ENCODE measurements at regions not wholly inside any gene's neighbourhood (a gene's known extent, or its start where the extent isn't known, plus 50 kb on each side); places are given as distances from the start of the nearest gene placed in this dataset.
"Not testable (repeated sequence)": the region's sequence is repeated elsewhere in the genome, so short reads cannot be mapped to it uniquely, and the experiment has no call there.

DNA sequence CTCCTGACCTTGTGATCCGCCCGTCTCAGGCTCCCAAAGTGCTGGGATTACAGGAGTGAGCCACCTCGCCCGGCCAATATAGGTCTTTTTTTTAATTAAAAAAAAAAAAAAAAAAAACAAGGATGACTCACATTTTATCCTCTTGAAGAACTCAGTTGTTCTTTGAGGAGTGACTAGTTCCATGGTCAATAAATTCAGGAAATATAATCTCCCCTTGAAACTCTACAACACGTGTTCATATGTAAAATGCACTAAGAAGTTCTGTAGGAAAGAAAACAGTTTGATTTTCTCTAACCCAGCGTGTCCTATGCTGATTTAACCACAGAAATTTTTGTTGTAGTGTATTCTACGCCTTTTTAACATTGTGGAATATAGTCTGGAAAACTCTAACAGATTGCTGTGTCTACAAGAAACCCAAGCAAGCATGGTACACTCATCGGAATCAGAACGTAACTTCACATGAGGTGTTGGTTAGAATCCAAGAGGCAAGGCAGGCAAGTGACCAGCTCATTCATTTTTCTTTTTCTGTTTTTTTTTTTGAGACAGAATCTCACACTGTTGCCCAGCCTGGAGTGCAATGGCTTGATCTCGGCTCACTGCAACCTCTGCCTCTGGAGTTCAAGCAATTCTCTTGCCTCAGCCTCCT lies 79.0 kb upstream of the ZNF217 start:
- DNase-seq = no peak

DNA sequence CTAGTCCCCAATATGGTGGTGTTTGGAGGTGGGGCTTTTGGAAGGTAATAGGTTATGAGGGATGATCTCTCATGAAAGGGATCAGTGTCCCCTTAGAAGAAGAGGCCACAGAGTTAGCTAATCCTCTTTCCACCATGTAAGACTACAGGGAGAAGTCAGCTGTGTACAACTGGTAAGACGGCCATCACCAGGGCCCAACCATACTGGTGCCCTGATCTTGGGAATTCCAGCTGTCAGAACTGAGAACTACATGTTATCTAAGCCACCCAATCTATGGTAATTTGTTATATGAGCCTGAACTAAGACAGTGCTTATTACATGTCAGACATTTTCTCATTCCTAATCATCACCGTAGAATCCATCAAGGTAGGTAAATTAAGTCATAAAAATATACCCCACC lies 77.7 kb upstream of the ZNF217 start:
- DNase-seq = no peak

DNA sequence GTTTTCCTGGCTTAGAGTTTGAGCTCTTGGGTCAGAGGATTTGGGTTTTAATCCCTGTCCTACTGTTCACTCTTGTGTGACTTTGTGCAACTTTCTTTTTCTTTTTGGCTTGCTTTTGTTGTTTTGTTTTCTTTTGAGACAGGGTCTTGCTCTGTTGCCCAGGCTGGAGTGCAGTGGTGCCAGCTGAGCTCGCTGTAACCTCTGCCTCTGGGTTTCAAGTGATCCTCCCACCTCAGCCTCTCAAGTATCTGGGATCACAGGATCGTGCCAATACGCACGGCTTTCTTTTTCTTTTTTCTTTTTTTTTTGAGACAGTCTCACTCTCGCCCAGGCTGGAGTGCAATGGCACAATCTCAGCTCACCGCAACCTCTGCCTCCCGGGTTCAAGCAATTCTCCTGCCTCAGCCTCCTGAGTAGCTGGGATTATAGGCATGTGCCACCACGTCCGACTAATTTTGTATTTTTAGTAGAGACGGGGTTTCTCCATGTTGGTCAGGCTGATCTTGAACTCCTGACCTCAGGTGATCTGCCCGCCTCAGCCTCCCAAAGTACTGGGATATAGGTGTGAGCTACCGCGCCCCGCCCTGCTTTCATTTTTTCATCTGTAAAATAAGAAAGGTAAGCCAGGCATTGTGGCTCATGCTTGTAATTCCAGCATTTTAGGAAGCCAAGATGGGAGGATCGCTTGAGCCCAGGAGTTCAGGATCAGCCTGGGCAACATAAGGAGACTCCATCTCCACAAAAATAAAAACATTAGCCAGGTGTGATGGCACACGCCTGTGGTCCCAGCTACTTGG lies 76.1 kb upstream of the ZNF217 start:
- not testable (repeated sequence) for DNase-seq

DNA sequence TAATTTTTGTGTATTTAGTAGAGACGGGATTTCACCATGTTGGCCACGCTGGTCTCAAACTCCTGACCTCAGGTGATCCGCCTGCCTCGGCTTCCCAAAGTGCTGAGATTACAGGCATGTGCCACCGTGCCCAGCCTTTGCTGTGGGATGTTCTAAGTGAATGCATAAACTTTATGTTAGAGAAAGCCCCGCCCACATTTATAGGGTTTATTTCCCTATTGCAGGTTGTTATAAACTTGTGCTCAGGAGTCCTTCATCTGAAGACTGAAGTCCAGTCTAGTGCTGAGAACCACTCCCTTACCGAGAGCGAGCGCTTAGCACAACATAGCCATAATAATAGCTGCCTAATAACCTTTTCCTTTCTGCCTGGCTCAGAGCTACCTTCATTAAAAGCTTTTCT lies 75.4 kb upstream of the ZNF217 start:
- no peak for DNase-seq

DNA sequence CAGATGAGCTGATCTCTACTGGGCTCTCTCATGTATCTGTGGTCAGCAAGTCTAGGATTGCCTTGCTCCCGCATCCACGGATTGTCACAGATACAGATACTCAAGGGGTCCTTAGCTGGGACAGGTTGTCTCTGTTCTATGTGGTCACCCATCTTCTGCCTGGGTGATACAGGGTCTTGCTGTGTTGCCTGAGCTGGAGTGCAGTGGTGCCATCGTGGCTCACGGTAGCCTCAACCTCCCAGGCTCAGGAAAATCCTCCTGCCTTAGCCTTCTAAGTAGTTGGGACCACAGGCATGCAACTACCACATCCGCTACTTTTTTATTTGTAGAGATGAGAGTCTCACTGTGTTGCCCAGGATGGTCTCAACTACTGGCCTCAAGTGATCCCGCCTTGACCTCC lies 72.5 kb upstream of the ZNF217 start:
- no peak for DNase-seq

DNA sequence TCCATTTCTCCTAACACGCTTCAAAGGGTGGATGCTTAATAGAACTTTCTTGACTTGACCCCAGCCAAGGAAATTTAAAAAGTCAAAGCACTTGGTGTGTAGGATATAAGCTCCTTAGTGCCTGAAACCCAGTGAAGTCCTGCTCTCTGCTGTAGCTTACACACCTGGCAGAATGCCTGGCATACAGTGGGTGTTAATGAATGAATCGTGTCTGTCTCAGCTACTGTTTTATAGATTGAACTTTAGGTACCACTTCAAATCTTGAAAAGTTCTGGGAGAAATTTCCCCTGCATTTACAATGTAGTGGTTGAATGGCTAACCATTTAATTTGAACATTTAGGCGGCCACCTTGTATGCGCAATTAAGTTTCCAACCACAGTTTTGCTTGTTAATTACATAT lies 70.5 kb upstream of the ZNF217 start:
- no peak for DNase-seq

DNA sequence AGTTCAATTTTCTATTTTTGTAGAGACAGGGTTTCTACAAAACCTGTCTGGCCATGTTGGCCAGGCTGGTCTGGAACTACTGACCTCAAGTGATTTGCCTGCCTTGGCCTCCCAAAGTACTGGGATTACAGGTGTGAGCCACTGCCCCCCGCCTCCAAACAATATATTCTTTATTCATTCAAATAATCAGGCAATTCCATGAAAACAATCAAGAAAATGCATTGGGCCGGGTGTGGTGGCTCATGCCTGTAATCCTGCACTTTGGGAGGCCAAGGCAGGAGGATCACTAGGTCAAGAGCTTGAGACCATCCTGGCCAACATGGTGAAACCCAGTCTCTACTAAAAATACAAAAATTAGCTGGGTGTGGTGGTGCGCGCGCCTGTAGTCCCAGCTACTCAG lies 69.9 kb upstream of the ZNF217 start:
- not testable (repeated sequence) for DNase-seq

DNA sequence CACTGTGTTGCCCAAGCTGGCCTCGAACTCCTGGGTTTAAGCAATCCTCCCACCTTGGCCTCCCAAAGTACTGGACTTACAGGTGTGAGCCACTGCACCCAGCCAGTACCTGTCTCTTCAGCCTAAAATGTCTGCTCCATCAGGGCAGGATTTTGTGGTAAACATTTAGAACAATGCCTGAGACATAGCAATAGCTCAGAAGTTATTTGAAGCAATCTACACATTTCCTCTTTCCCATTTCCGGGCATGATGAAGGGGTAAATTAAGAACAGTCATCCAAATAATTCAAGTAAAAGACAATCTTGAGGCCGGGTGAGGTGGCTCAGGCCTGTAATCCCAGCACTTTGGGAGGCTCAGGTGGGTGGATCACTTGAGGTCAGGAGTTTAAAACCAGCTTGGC lies 69.0 kb upstream of the ZNF217 start:
- no peak for DNase-seq

DNA sequence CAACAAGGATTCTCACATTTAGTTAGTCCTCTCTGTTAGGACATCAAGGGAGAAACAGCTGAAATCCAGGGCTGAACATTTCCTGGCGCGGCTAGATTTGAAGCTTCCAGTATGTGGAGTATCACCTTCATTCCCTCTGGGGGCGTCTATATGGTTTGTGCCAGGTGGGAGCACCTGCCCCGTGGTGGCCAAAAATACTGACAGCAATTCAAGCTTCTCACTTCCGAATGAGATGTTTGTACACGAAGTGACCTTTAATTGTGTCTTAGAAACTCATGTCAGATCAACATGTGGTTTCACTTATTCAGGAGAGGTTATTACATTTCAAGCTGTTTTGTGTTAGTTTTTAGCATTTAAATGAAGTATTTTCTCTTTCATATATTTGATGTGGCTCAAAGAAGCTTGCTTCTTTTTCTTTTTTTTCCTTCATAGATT lies 67.3 kb upstream of the ZNF217 start:
- DNase-seq = no peak

DNA sequence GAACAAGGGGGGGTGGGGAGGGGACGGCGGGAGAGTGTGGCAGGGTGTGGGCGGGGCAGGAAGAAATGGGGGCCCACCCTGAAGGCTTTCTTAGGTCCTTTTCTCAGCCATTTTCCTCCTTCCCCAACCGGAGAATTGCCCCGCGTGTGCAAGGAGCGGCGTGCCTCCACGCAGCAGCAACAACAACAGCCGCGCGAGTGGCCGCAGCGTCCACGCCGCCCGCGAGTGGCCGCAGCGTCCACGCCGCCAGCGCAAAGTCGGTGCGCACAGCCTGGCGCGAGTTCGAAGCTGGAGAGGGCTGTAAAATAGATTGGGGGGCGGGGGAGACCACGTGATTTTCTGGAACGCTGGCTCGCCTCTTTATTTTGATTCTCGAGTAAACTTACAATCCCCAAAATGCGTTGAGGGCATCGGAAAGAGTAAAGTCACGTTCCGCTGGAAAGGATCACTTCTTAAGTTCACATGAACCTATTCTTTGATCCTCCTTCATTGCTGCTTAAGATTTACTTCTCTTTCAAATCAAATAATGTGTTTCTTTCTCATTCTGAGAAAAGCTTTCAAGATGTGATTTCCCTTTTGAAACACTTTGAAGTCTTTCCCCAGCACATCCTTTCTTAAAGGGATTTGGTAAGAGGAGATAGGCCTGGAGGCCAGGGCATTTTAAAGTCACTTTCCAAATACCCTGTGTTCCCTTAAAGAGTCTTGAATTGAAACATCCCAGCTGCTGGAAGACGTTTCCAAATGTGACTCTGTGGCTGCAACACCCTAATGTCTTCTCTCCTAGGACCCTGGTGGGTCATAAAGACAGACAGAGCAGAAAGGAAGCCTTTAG lies 66.7 kb upstream of the ZNF217 start:
- peak in 14 of 56 donors; percentile 5 to 48 (median 10) for DNase-seq

DNA sequence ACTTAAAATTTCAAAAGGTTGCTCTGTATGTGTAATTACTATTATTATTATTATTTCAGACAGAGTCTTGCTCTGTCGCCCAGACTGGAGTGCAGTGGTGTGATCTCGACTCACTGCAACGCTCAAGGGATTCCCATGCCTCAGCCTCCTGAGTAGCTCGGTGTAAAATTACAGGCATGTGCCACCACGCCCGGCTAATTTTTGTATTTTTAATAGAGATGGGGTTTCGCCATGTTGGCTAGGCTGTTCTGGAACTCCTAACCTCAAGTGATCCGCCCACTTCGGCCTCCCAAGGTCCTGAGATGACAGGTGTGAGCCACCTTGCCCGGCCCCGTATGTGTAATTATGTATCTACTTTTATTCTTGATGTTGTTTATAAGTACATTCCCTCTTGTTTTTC lies 65.3 kb upstream of the ZNF217 start:
- no peak for DNase-seq

DNA sequence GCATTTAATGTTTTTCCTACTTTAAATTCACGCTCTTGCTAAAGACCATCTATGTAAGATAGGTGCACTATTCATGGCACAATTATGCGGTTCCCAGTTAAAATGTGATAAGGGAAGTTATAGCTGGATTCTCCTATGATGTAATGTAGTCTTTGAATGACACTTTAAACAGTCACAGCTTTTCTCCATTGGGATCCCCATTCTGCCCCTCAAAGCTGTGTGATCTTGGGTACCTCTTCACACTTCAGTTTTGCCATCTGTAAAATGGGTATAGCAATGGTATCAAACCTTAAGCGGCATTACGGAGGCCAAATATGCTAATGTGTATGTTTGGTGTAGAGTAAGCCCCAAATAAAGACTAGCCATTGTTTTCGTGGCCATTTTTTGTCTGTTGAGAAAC lies 64.7 kb upstream of the ZNF217 start:
- no peak for DNase-seq

DNA sequence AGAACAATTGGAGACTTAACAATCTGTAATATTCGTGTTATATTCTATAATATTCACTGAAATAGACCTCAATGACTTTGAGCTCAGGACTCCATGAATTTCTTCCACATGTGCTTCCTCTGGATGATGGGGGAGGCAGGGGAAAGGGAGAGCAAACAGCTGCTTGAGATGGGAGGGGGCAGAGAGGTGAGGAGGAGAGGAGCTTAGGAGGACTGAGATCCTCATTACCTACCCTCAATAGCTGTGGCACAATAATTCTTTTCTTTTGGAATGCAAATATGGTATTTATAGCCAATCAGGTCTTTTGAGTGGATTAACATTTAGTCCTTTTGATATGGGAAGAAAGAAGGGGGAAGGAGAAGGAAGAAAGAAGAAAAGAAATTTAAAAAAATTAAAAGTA lies 64.1 kb upstream of the ZNF217 start:
- no peak for DNase-seq

DNA sequence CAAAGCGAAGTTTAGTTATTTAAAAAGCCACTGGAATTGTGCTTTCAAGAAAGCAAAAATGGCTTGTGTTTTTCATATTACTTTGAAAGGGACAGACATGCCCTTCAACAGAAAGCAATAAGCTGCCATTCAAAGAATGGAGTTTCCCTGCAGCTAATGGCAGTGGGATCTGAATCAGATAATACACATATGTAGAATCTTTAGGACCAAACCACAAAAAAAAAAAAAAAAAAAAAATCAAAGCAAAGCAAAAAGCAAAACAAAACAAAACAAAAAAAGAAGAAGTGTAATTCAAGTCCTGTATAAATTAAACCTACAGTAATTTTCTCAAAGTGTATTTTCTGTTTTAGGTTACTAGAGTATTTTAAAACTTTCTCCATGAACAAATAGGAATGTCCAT lies 63.6 kb upstream of the ZNF217 start:
- DNase-seq = no peak

DNA sequence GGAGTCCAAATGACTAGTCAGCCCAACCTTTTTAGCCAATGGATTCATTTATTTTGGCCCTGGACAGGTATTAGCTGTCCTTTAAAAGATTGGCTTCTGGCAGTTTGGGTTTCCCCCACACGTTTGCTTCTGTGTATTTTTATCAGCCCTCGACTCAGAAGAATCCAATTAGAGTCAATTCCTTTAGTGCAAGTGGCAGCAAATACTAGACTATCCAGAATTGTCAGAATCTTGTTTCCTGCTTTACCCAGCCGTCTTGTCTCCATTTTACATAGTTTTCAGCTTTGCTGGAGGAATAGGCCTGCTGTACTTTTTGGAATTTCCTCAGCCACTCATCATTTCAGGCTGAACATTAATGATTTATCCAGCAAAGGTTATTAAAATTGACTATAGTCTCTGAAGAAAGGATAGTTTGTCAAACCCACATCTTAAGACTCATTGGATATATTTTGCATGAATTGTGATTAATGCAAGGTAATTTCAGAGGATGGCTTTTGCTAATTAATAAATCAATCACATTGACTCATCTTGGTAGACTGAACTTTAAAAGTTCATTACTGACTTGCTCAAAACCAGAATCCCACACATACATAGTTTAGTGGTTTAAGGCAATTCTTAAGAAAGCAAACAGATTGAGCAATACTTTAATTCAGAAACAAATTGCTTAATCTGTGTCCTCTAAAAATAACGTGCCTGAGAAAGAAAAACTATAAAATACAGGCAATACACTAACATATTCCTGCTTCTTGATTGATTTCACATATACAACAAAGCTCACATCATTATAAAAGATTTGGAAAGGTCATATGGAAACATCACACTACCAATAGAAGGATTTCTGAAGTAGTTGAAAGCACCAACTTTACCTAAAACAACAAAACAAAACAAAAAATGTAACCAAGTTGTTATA lies 62.9 kb upstream of the ZNF217 start:
- DNase-seq = no peak

DNA sequence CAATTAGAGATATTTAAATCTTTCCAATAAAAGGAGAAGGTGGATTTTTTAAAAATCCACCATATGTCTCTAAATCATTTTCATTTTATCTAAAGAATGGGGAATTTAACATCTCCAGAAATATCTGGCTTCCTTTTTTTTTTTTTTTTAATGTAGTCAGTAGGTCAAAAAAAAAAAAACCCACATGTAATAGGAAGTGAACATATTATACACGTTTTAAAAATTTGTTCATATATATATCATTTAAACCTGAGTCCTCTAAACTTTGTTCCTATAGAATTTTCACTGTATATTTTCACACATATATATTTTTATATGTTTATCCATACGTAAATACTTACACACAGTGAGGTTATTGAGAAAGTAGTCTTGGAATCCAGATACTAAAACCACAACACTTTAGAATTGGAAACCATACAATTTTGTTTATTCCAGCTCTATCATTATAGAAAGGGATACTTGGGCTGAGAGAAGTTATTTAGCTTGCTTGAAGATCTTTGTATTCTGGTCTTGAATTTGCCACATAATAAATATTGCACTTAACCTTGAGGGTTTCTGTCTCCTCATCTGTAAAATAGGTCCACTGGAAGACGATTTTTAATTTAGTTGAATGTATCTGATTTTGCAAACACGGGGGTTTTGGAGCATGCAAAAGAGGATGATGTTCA lies 62.1 kb upstream of the ZNF217 start:
- DNase-seq = no peak

DNA sequence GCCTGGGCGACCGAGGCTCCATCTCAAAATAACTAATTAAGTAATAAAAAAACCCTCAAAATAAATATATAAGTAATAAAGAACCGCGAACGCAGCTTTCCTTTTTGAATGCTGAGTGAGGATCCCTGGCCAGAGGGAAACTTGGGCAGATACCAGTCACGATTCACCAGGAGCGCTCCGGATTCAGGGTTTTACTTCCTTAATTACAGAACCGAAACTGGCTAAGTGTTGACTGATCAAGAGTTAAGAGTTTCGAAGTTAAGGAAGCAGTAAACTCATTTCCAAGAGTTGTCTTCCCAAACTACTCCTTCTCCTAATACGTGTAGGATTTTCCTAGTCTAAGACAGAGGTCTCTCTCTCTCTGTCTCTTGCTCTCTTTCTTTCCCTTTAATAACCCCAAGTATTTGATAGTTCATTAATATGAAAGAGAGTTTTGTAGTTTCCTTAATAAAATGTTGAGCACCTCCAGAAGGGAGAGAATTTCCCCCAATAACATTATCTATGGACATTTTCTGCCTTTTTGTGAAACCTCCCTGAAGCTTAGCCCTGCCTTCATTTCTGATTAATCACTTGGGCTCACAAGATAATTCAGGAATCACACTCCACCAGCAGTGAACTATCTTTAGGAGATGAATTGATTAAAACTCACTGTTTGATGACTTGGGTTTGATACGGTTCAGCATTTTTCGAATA lies 61.4 kb upstream of the ZNF217 start:
- DNase-seq = peak in 2 of 56 donors; percentile 5 to 31

DNA sequence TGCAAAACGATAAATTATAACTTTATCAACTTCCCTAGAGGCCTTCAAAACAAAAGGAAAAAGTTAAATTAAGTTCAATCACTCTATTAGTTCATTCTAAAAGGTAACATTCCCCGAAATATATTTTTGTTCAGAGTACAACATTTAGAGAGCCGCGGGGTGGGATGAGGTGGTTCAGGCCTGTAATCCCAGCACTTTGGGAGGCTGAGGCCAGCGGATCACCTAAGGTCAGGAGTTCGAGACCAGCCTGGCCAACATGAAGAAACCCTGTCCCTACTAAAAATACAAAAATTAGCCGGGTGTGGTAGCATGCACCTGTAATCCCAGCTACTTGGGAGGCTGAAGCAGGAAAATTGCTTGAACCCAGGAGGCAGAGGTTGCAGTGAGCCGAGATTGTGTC lies 60.9 kb upstream of the ZNF217 start:
- not testable (repeated sequence) for DNase-seq

DNA sequence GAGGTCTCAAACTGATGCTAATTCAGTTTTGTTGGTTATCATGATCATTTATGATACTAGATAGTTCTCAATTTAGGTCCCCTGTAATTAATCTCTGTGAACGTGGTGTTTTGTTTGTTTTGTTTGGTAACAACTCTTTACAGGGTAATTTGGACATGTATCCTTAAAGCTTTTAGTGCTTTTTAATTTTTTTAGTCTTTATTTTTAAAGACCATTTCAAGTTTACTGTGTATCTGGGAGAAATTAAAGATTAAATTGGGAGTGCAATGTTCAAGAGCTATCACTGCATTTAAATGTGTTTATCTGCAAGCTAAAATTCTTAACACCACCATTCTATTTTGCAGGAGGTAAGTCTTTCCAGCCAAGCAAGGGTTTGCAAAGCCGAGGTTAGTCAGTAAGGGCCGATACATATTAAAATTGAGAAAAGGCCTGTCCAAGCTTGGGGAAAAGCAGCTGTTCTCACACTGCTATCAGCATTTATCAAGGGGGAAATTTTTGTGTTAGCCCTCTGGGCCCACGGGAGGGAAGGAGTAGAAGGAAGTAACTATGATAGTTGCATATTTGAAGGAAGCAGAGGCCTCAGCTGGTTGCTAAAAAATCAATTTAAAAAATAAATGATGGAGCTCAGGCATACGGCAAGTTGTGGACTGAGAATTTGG lies 59.3 kb upstream of the ZNF217 start:
- DNase-seq = no peak
